ENCODE measurements at regions not wholly inside any gene's neighbourhood (a gene's known extent, or its start where the extent isn't known, plus 50 kb on each side); places are given as distances from the start of the nearest gene placed in this dataset.

DNA sequence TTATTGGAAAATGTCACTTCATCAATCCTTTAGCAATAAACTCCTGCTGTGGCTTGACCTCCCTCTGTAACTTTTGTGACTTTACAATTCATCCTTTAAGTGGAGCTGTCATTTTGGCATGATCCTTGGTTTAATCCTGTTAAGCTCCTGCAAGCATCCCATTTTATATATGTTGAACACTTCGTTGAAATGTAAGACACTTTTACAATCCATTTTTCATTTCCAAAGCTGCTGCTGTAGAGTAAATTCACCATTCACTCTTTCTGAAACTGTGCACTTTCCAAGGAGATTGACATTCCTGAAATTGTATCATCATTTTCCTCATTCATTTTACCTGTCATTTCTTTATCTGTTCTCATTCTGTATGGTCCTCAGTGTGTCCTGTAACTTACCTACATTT is 1003.2 kb upstream of the GOT2 start:
- no peak for DNase-seq (ENCODE audit: extremely low read depth, insufficient read length)
- no peaks in the 10 kb centered on the region for H3K36me3 ChIP-seq (ENCODE audit: control insufficient read depth, insufficient read depth, low read length)
- no peak overlapping the region for H3K4me3 ChIP-seq (replicated peaks; ENCODE audit: low read depth, low read length)
- TF ChIP-seq, protein P1, sequence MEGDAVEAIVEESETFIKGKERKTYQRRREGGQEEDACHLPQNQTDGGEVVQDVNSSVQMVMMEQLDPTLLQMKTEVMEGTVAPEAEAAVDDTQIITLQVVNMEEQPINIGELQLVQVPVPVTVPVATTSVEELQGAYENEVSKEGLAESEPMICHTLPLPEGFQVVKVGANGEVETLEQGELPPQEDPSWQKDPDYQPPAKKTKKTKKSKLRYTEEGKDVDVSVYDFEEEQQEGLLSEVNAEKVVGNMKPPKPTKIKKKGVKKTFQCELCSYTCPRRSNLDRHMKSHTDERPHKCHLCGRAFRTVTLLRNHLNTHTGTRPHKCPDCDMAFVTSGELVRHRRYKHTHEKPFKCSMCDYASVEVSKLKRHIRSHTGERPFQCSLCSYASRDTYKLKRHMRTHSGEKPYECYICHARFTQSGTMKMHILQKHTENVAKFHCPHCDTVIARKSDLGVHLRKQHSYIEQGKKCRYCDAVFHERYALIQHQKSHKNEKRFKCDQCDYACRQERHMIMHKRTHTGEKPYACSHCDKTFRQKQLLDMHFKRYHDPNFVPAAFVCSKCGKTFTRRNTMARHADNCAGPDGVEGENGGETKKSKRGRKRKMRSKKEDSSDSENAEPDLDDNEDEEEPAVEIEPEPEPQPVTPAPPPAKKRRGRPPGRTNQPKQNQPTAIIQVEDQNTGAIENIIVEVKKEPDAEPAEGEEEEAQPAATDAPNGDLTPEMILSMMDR (IDR thresholded peaks at IDR 0.05; ENCODE audit: insufficient read depth, low read length, poor library complexity, severe bottlenecking) = no peak
- H3K27me3 ChIP-seq (replicated peaks; ENCODE audit: control insufficient read depth, insufficient read depth, low read length) = no peaks in the 10 kb centered on the region

GRCh38 chr16:59733321-59733720 is 999.2 kb upstream of the GOT2 start:
- TF ChIP-seq, protein P1 (IDR thresholded peaks at IDR 0.05; ENCODE audit: insufficient read depth, low read length, poor library complexity, severe bottlenecking) = no peak
- Histone ChIP-seq H3K36me3 (ENCODE audit: control insufficient read depth, insufficient read depth, low read length) (no peaks in the 10 kb centered on the region), H3K27me3 (replicated peaks; ENCODE audit: control insufficient read depth, insufficient read depth, low read length) (no peaks in the 10 kb centered on the region), H3K4me3 (replicated peaks; ENCODE audit: low read depth, low read length) (no peak overlapping the region)
- no peak for DNase-seq (ENCODE audit: extremely low read depth, insufficient read length)

DNA sequence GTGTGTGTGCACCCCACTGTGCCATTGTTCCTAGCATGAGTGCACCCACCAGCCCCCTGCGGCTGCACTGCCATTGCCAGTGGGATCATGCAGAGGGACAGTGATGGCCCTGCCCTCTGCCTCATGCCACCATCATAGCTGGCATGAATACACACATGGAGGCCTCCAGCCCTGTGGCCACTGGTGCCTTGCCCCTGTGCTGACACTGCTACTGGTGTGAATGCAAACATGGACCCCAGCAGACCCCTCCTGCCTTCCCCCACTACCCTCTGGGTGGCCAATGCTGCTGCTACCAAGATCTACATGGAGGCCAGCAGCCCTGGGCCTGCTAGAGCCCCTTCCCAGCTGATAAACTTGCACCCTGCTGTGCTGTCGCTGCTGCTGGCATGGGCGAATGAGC is 995.5 kb upstream of the GOT2 start:
- TF ChIP-seq, protein P1 (IDR thresholded peaks at IDR 0.05; ENCODE audit: insufficient read depth, low read length, poor library complexity, severe bottlenecking) = no peak
- H3K27me3 ChIP-seq (replicated peaks; ENCODE audit: control insufficient read depth, insufficient read depth, low read length) = no peaks in the 10 kb centered on the region

DNA sequence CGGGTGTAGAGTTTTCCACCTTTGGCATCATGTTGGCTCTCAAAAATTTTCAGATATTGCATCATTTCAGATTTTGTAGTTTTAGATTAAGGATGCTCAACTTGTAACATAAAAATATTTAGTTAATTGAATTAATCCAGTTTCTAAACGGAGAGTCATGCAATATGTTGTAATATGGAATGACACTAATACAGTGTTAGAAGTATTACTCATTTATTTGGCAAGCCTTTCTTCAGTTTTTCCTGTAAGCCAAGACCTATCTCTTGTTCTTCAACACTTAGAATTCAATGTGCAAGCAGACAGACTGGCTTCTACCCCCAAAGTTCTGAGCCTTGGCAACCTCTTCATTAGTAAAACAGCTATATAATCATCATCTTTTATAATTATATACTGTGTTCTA is 985.0 kb upstream of the GOT2 start:
- H3K36me3 ChIP-seq (ENCODE audit: control insufficient read depth, insufficient read depth, low read length) = no peaks in the 10 kb centered on the region
- no peak for DNase-seq (ENCODE audit: extremely low read depth, insufficient read length)
- no peak overlapping the region for H3K4me3 ChIP-seq (replicated peaks; ENCODE audit: low read depth, low read length)
- TF ChIP-seq, protein P1 (IDR thresholded peaks at IDR 0.05; ENCODE audit: insufficient read depth, low read length, poor library complexity, severe bottlenecking) = no peak
- no peaks in the 10 kb centered on the region for H3K27me3 ChIP-seq (replicated peaks; ENCODE audit: control insufficient read depth, insufficient read depth, low read length)

More for the DNA sequence above, 995.5 kb upstream of the GOT2 start:
- no peak for DNase-seq (ENCODE audit: extremely low read depth, insufficient read length)
- Histone ChIP-seq H3K4me3 (replicated peaks; ENCODE audit: low read depth, low read length) (no peak overlapping the region), H3K36me3 (ENCODE audit: control insufficient read depth, insufficient read depth, low read length) (no peaks in the 10 kb centered on the region)

DNA sequence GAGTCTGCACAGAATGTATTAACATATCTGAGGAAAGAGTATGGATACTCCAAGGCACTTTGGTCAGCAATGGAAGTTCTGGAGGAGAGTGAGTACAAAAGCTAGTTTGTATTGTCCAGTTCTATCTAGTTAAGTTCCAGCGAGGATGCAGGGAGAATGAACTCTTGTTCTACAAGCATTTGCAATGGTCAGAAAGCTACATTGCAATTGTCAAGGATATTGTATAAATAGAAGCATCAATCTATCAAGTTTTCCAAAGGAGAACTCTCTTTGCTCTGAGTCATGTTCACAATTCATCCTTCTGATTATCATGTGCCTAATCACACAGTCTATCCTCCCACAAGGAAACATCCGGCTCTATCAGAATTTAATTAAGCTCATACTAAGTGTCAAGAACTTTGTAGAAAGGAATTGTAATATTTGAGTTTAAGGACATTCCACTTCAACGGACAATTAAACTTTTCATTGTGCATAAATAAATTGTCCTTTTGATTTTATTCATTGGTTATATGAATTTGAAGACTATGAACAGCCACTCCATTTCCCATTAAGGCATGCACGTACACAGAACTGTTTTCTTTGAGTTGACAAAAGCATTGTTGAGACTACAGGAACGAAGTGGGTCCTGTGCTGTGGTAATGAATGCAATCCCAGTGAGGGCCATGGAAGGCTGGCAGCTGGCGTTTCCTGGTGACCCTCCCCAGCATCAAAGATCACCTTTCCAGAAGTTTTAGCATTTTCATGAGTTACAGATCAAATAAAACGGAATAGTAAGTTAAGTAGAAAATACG is 973.5 kb upstream of the GOT2 start:
- no peak overlapping the region for H3K4me3 ChIP-seq (replicated peaks; ENCODE audit: low read depth, low read length)
- DNase-seq (ENCODE audit: extremely low read depth, insufficient read length) = no peak
- TF ChIP-seq, protein P1 (IDR thresholded peaks at IDR 0.05; ENCODE audit: insufficient read depth, low read length, poor library complexity, severe bottlenecking) = no peak
- H3K27me3 ChIP-seq (replicated peaks; ENCODE audit: control insufficient read depth, insufficient read depth, low read length) = no peaks in the 10 kb centered on the region
- H3K36me3 ChIP-seq (ENCODE audit: control insufficient read depth, insufficient read depth, low read length) = no peaks in the 10 kb centered on the region

Data from GM06990 (cell line).